Medulla oblongata (tissue), 1 donor: ENCODE measurements at regions not wholly inside any gene's neighbourhood (a gene's known extent, or its start where the extent isn't known, plus 50 kb on each side); places are given as distances from the start of the nearest gene placed in this dataset.

Experiments used
- DNase-seq: peaks from one replicate; pipeline ENCODE4 v3.0.0-alpha.2; 2015; ENCODE audit errors: extremely low spot score

- DNase-seq, result no peak
Observed at GRCh38 chr2:18426174-18426573, 134.3 kb downstream of the RDH14 start.

- DNase-seq, result no peak
Observed at GRCh38 chr2:18425210-18425703, 135.2 kb downstream of the RDH14 start.

GRCh38 chr2:18423636-18424035 lies 136.8 kb downstream of the RDH14 start:
- DNase-seq, result no peak

GRCh38 chr2:18422432-18423165 lies 137.9 kb downstream of the RDH14 start:
- no peak for DNase-seq

GRCh38 chr2:18413676-18414396 lies 146.6 kb downstream of the RDH14 start:
- DNase-seq, result no peak

DNA sequence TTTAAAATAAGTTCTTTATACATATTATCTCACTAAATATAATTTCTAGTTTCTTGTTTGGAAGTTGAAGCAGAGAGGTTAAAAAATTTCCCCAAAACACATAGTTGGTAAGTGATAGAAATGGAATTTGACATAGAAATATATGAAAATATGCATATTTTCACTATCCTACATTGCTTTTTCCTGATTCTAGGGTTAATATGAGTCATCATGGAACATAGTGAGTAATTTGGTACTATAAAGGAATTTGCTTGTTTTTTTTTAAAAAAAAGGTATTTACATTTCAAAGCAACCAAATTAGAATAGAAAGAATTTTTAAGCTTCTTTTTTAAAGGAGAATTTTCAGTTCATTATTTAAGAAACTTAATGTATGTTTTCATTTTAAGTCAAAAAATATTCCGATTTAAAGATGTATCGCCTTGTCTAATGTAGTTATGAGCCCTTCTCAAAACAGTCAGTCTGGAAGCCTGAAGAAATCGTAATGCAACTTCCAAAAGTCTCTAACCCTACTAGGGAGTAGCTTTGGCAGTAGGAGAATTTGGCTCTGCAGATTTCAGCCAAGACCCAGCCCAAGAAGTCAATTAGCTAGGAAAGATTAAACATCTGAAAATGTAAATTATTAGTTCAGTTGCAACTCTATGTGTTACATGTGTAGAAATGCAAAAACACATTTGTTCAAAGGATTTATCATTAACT lies 147.3 kb downstream of the RDH14 start:
- no peak for DNase-seq

GRCh38 chr2:18411626-18412025 lies 148.8 kb downstream of the RDH14 start:
- no peak for DNase-seq

DNA sequence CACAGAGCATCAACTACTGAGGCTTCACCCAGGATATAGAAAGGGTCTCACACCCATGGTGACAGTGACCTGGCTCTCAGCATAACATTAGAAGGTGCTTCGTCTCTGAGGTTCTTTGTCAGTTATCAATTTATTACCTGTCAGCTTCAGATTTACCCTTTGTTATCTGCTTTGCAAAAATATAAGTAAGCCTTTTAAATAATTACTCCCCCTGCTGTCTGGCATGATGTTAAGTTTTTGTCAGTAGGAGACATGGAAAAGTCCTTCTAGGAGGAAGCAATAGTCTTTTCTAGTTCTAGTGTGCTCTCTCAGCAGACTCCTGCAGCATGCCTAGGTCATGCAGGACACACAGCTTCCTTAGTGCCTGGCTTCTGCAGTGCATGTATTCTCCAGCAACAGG lies 149.9 kb downstream of the RDH14 start:
- DNase-seq, result no peak

GRCh38 chr2:18408638-18409037 lies 151.8 kb downstream of the RDH14 start:
- DNase-seq, result no peak

- no peak for DNase-seq
Observed at GRCh38 chr2:18406219-18406618, 154.2 kb downstream of the RDH14 start.

- DNase-seq, result no peak
Observed at GRCh38 chr2:18404708-18405107, 155.7 kb downstream of the RDH14 start.

- DNase-seq, result no peak
Observed at GRCh38 chr2:18403921-18404522, 156.4 kb downstream of the RDH14 start.

- no peak for DNase-seq
Observed at GRCh38 chr2:18402831-18403230, 157.6 kb downstream of the RDH14 start.

DNA sequence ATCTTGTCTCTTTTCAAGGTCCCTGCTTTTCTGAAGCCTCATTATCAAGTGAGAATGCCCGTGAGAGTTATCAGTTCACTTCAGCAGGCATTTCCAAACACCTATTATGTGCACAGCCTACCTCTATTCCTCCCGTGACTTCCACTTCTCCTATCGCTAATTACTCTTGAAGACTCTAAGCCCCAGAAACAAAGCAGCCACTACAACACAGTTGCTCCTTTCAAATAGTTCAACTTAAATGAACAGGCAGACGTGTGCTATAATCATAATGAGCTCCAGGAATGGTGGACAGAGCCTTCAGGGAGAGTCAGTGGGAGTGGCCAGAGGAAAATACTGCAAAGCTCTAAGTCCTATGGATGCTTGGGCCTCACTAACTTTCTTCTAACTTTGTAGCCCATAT lies 159.0 kb downstream of the RDH14 start:
- DNase-seq, result no peak

DNA sequence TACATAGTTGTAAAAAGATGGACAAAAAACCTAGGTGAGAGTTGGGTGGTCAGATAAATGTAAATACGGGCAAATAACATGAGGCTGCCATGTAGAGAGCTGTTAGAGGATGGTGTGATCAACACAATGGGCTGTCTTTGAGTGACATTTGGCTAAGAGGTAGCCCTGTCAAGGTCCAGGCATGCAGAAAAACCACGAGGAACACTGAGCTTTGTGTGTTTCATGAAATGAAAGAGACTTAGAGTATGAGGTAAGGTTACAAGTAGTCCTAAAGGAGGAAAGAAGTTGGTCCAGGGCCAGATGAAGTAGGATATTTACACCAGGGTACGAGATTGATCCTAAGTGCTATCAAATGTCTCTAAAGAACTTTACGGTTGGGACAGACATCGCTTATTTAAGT lies 160.9 kb downstream of the RDH14 start:
- no peak for DNase-seq

GRCh38 chr2:18398833-18399232 lies 161.6 kb downstream of the RDH14 start:
- no peak for DNase-seq

DNA sequence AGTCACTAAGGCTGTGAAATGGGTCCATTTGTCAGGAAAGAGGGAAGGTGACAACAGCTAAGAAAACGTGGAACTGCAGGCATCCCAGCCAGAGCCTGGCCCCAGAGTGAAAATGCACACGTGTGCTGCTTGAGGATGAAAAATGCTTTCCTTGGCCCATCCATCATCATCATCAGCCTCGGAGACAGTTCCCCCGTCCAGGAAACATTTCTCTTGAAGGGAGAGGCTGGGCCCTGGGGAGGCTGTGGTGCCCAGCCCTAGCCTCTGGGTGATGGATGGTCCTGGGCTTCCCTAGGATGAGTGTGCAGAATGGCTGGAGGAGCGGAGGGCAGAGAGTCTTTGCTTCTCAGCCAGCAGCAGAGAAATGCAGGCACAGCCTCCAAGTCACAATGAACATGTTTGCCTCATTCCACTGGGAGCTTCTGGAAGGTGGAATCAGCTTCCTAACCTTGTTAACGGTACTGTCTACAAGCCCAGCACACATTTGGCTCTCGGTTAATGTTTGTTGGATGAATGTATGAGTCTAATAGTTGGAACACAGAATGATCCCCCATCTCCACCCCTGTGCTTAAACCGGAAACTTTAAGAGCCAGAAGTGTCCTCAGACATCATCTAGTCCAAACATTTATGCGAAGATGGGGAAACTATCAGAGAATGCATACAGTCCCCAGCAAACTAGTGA lies 164.0 kb downstream of the RDH14 start:
- DNase-seq, result no peak

DNA sequence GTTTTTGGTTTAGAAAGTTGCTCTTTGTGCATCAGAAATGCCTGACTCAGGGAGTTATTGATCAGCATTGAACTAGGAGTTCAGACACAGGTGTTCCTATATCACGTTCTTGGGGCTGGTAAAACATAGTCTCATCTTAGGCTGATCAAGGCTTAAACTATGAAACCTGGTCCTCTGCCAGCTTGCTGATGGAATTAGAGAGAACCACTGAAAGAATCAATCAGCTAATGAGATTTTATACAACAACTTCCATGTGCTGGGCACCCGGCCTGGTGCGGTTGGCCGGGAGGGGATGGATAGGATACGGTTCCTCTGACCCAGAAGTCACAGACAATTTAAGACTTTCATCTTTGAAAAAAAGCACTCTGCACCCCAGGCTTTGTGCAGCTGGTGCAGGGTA lies 164.9 kb downstream of the RDH14 start:
- no peak for DNase-seq

DNA sequence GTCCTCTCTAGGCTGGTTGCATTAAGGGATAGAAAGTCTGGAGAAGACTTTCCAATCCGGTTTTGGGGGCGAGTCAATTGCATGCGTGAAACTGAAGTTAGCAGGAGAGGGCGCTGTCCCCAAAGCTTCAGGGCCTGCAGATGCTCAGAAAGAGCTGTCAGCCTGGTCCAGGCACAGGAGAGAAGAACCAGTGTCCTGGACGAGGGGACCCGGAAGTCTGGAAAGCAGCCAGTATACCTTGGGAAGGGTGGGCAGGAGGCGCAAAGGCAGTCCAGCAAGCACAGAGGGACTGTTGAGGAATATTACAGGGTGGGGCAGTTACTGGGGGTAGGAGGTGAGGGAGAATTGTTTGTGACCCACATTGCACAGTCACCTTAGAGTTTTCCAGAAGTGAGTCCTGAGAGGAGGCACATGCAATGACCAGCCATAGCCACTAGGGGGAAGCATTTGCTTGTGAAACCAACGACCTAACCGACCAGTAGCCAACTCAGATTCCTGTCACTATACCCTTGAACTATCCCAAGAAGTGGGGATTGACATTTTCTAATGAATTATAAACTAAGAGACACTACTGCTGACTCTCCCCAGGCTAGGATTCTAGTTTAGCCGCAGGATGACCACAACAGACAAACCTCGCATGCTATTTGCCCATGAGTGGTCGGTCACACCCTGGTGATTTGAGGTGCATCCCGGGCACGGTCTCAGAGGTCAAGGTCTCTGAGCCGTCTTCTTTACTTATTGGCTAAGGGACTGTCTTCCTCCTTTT lies 172.8 kb downstream of the RDH14 start:
- DNase-seq, result peak; percentile 91

- no peak for DNase-seq
Observed at GRCh38 chr2:18384242-18384641, 176.2 kb downstream of the RDH14 start.

DNA sequence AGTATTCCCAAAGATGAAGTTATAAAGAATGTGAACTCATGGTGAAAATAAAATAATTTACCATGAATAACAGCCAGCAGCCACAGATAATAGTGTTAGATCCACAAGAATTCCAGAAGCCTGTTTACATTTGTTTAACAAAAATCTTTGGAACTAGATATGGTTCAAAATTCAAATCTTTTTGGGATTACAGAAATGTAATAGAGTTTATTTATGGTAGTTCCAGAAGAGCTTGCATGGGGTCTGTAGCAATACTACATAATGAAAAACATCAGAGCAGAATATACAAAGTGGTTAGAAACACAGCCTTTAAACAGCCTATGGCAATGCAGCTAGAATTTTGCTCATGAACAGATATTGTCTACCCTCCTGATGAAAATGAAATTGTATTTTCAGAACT lies 179.1 kb downstream of the RDH14 start:
- no peak for DNase-seq
